ENCODE measurements at regions not wholly inside any gene's neighbourhood (a gene's known extent, or its start where the extent isn't known, plus 50 kb on each side); places are given as distances from the start of the nearest gene placed in this dataset.
"Not testable (repeated sequence)": the region's sequence is repeated elsewhere in the genome, so short reads cannot be mapped to it uniquely, and the experiment has no call there.

DNA sequence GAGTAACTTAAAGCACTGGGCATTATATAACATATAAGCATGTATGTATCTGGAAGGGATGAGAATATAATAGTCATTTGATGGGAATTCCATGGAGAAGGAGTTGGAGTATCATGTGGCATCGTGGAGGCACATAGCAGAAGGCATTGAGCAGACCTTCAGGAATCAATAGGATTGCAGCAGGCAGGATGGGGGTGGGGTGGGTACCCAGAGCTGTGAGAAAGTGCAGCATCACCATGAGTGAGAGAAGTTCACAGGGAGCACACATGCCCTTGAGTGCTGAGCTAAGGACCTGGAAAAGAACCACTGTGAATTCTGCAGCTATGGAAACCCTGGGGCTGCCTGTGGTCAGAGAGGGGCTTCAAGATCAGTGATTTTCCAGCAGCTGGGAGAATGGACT, 57.3 kb downstream of the MED10 start:
- no peak for DNase-seq

DNA sequence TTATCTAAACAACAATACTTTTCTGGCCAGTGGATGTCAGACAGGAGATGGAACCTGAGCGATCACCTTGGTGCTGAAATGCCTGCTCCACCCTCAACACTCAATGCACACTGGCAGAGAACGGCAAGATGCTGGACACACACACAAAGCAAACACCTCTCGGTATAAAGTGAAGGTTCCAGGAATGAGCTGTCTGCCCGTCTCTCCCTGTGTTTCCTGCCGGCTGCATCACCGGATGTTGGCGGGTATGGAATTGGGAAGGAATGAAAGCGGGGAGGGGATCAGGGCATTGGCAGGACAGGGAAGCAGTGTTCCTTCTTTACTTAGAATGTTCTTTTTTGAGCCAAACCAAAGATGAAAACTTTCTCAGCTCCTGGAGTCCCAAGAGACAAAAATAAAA, 59.2 kb downstream of the MED10 start:
- no peak for DNase-seq

DNA sequence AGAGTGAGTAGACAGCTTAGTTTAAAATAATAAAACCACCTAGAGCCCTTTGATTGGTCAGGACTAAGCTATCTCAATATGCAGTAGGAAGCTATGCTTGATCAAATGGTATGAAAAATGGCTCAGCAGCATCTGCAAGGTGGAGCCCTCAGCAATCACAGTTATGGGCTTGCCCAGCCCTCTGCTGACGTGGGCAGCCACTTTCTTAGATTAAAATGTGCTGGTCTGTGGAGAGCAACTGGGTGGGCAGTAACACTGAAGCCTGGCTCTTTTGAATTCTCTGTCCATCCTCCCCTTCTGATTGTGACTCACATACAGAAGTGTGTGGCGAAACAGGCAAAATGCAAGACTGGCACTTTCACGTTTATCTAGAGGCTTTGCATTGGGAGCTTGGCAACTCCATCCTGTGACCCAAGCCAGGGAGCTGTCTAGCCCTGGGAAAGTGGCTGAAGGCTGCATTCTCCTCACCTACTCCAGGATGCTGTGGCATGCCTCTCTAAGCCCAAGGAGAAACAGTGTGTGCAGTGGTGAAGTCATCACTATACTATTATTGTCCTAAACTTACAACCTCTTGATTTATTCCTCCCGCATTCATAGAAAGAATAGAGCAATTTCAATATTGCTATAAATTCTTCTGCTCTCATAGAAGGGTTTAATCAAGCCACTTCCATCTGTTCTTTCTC, 61.1 kb downstream of the MED10 start:
- DNase-seq = no peak

DNA sequence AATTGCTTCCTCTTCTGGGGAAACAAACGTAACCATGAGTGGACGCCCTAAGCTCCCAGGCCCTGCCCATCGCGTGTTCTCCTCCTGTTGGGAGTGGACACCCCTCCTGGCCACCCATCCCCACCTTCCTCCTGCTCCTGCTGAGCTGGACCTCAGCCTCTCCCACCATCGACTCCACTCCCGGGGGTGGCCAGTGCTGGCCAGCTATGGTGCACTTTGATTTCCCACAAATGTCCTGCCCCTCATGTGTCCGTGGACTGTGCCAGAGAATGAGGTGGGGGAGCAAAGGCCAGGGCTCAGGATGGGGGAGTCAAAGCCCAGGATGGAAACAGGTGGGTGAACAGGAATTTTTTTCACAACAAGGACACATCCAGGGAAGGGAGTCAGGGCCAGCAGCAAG, 62.8 kb downstream of the MED10 start:
- no peak for DNase-seq

DNA sequence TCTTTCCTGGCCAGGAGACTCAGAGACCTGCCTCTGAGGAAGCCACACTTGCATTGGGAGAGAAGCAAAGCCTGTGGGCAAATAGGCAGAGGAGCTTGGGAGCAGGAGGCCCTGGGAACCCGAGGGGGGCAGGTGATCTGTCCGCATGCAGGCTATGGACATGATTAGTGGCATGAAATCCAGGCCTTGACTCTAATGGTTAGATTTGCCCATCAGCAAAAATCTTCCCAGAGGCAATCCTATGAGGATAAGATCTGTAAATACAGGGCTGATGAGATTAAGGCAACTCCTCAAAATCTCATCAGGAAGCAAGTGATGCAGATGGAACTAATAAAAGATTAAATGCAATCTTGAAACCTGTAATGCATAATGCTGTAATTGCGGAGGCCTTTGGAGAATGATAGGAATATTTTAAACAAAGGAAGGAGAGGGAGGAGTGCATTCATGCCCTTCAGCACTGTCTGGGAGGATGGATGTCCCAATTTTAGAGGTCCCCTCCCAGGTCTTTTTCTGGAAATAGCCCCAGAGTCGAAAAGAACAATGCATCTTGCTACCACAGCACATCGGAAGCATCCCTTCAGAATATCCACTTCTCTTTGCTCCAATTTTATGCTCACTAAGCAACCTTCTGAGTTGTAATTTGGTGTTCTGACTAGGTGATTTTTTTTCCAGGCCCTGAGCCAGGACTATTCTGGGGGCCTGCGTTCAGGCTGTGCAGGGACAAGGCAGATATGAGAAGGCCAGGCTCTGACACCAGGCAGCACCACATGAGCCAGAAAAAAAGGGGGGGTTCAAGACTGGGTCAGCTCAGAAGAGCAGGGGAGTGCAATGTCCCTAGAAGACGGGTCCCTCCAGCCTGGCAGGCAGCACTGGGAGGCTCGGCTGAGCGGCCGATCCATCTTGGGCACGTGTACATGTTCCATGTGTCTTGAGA, 66.5 kb downstream of the MED10 start:
- DNase-seq = peak; percentile 5

DNA sequence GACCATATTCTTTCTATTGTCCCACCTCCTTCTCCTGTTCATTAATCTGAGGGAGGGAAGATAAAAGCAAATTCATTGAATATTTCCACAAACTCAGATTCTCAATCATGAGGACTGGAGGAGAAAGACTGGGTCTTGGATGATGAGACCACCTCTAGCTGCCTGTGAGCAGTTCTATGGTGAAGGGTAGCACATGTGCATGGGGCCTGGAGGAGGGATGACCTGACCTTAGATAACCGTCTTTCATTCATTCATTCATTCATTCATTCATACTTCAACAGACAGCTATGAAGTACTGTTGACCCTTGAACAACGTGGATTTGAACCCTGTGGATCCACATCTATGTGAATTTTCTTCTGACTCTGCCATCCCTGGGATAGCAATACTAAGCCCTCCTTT, 68.4 kb downstream of the MED10 start:
- DNase-seq = no peak

DNA sequence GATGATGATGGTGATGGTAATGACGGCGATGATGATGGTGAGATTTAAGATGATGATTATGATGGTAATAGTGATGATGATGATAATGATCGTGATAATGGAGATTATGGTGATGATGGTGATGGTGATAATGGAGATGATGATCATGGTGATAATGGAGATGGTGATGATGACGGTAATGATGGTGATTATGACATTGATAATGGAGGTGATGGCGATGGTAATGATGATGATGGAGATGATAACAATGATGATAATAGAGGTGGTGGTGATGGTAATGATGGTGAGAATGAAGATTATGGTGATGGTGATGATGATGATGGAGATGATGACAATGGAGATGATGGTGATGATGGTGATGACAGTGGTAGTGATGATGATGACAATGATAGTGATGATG, 69.7 kb downstream of the MED10 start:
- no peak for DNase-seq

DNA sequence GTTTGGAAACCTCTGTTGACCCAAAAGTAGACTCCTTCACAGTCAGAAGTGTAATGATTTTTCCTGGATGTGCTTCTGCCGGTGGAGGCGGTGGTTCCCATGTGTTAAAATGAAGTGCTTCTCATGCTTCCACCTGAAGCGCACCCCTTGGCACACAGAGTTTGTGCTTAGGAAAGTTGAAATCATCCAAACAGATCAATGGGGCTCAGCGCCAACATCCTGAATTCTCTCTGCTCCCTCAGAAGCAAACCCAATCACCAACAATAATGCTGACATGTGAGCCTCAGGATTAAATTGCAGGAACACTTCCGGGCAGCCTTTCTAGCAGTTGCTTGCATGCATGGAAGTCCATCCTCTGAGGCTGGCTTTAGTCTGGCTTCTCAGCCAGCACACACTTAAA, 71.0 kb downstream of the MED10 start:
- DNase-seq = no peak

DNA sequence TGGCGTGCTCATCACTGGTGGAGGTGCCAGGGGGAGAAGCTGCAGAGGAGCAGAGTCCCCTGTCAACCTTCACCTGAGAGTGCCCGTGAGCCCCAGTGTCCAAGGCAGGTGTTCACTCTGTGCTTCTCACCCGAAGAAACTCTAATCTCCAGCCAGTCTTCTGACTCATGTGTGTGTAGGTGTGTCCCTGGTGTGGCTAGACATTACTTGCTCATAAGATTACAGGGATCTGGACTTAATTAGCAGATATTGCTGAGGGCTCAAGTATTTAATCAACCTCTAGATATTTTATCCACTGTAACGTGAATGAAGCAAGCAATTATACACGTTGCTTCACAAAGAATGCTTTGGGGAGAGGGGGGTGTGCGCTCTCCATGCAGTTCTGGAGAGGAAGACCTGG, 72.5 kb downstream of the MED10 start:
- DNase-seq = no peak

DNA sequence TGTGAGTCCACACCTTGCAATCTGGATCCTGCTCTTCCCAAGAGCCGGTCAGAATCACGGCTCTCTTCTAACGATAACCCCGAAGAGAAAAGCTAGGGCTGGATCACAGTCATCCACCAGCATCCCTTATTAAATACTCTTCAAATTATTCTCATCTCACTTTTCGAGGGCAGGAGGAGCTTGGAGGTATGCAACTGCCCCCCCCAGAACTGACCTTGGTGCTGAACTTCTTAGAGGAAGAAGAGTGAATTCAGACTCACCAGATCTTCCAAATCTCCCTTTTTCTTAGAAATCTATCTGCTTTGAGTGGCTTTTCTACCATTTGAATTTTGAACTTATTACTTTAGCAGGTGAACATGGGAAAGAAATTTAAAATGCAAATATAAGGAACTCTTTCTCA, 75.7 kb downstream of the MED10 start:
- DNase-seq = peak; percentile 35

DNA sequence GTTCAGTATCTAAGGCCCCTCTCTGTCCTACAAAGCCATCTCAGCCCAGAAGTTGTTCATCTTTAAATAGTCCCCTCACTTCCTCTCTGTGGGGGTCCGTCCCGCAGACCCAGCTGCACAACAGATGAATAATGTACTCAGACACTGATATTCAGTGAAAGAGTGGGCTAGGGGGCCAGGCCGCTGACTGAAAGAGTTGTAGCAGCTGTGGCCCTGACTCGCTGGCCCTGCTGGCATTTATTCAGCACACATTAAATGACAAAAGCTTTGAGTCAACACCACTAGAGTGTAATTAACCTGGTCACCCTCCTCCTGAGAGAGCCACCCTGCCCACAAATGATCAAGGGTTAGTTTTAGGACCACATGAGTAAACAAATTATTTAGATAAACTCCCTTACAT, 76.3 kb downstream of the MED10 start:
- peak; percentile 57 for DNase-seq

DNA sequence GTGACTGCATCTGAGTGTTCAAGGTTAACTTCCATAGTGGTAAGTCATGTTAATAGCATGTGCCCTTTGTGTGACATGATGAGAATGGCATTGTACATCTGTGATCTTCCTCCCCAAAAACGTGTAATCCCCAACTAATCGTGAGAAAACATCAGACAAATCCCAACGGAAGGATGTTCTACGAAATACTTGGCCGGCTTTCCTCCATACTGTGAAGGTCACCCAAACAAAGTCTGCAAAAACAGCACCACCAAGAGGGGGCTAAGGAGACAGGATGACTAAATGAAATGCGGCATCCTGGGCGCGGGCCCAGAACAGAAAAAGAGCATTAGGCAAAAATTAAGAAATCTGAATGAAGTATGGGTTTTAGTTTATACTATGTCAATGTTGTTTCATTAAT, 81.8 kb downstream of the MED10 start:
- DNase-seq = no peak

DNA sequence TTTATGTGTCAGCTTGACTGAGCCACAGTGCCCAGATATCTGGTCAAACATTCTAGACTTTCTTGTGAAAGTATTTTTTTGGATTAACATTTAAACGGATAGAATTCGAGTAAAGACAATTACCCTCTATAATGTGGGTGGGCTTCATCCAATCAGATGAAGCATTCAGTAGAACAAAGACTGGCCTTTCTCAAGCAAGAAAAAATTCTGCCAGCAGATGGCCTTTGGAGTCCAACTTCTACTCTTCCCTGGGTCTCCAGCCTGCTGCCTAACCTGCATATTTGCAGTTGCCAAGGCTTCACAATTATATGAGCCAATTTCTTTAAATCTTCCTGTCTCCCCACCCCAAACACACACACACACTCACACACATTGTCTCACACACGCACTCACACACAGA, 86.4 kb downstream of the MED10 start:
- no peak for DNase-seq

DNA sequence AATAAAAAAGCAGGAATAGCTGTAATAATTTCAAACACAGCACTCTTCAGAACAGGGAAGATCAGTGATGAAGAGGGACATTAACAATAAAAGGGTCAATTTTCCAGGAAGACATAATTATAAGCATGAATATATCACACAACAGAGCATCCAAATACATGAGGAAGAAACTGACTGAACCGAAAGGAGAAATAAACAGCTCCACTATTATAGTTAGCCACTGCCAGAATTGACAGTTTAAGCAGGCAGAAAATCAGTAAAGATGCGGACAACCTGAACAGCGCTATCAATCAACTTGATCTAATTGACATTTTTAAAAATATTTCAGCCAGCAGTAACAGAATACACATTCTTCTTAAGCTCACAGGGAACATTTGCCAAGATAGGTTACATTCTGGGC, 89.1 kb downstream of the MED10 start:
- no peak for DNase-seq

DNA sequence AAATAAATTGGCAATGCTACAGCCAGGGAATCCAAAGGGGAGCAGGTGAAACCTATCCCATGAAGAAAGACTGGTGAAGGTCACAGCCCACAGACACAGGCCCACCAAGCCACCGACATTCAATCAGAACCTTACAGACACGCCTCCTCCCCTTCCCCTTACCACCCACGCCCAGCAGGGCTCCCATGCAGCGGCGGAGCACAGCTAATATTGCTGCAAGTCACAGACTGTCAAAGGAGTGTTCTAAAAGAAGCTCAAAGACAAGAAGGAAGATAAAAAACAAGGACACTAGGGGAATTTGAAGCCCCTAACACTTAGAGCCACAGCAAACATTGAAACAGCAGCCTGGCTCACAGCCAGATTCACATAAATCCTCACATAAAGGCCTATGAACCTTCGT, 91.2 kb downstream of the MED10 start:
- peak; percentile 28 for DNase-seq

DNA sequence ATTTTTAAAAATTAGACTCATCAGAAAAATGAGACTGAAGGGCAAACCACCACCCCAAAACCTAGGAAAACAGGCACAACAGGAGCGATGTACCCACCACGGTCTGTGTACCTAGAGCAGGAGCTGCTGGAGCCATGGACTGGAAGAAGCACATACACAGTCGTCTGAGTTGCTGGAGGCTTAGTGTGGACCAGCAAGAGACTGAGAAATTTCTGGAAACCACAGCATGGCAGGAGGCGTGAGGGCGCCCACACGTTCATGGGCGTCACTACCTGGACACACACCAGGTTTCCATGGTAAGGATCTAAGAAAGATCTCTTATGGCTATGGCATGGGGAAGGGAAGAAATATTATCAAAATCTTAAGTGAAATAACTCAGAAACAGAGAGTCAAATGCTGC, 91.9 kb downstream of the MED10 start:
- DNase-seq = no peak

DNA sequence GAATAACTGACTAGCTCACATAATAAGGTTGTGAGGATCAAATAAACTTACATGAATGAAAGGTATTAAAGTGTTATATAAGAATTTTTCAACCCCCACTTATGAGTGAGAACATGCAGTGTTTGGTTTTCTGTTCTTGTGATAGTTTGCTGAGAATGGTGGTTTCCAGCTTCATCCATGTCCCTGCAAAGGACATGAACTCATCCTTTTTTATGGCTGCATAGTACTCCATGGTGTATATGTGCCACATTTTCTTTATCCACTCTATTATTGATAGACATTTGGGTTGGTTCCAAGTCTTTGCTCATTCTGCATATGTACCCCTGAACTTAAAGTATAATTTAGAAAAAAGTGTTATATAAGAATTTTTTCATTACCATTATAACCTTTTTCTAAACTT, 93.9 kb downstream of the MED10 start:
- DNase-seq = not testable (repeated sequence)

DNA sequence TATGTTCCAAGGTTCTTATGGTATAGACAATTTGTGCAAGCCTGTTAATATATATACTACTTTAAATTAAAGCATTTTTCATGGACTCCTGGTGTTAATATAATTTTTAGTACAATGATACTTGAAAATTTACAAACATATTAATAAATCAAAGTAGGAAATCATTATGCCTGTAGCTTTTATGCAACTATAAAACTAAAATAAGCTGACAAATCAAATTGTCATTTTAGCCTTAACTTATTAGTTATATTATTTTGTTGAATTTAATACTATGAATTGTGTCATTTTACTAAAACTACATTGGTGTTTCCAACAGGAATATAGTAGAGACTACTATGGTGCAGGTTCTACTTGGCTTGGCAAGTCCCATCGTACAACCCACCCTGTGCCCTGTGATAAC, 96.0 kb downstream of the MED10 start:
- no peak for DNase-seq

DNA sequence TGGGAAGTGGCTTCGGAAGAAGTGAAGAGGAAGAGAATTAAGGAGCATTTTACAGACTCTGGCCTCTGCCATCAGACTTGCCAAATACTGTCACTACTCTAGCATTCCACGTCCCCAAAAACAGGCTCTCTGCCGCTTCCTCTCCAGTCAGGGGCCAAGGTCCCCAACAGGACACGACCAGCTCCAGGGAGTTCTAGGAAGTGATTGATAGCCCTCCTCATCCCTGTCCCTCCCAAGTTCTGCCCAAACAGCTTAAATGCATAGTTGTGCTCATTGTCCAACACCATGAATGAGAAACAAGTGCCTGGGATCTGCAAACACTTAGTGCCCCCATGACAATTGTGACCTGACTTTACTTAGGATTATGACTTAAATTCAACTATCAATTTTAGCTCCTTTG, 96.5 kb downstream of the MED10 start:
- no peak for DNase-seq

DNA sequence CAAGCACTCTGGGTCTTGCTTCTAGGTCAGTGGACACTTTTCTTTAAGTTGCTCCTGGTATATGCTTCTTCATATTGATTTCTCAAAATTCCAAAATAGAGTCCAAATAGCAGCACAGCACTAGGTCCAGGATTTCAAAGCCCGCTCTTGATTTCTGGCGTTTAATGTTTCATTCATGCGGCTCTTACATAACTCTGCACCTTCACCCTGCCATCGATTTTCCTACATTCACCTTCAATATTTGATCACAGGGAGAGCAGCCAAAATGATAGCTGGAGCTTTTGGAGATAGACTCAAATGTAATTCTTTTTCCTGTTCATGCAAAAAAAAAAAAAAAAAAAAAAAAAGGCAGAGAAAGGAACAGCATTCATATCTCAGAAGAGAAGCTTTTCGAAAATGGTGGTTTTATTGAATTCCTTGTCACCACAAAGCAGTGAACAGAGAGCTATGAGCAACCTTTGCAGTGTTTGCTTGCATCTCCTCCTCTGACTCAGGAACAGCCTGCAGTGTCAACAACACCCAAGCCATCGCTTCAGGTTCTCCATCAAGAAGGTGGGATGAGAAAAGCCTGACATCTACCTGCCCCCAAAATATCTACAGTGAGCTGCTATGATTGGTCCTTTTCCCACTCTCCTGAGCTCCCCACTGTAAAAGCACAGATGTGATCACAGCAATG, 97.8 kb downstream of the MED10 start:
- no peak for DNase-seq

DNA sequence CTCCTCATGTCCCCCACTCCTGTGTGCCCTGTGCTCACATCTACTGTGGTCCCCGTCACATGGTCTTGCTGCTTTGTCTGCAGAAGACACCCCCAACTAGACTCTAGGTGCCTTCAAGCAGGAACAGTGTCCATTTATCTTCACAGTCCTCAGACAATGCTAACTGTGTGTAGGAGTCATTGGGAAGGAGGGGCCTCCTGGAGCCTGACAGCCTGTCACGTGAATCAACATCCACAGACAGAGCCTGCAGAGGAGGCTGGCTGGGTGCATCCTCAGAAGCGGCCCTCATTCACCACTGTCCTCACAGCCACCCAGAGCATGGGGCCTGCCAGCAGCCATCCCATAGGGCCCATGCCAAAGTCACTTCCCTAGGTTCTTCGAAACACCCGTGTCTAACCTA, 98.7 kb downstream of the MED10 start:
- DNase-seq = no peak

DNA sequence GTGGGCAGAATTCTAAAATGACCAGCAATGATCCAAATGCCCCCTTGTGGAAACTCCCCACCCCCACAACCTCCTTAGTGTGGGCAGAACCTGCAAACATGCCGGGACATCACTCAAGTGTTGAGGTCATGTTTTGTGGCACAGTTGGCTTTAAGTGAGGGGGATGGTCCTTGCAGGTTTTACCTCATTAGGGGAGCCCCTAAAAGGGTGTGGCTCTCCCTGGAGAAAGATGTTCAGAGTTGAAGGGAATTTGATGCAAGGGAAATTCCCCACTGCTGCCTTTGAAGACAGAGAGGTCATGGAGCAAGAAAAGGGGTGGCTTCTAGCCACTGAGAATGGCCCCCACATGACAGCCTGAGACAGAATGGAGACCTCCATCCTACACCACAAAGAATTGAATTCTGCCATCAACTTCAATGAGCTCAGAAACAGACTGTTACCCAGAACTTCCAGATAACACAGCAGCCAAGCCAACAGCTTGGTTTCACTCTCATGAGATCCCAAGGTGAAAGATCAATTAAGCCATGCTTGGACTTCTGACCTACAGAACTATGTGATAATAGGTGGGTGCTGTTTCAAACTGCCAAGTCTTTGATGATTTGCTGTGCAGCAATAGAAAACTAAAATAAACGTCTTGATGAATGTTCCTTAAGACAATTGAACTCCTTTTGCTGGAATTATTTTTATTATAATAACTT, 103.4 kb downstream of the MED10 start:
- no peak for DNase-seq

DNA sequence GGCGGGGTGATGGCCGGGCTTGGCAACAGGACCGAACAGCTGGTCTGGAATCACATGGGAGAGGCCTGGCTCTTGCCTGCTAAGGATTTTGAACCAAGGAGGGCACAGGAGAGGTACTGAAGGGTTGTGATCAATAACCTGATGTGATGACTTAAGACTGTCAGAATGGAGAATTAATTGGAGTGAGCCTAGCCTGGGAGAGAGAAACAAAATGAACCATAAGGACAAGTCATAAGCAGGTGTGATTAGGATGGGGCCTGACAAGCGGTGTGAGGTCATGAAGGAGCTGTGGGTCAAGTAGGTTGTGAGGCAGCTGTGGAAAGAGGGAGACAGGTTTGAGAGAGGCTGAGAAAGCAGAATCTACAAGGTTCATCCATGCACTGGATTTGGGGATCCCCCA, 104.6 kb downstream of the MED10 start:
- no peak for DNase-seq
